ENCODE measurements at regions not wholly inside any gene's neighbourhood (a gene's known extent, or its start where the extent isn't known, plus 50 kb on each side); places are given as distances from the start of the nearest gene placed in this dataset.
A peak's percentile ranks its signal among the peaks of the same experiment; 100 is the strongest.
"Not testable (repeated sequence)": the region's sequence is repeated elsewhere in the genome, so short reads cannot be mapped to it uniquely, and the experiment has no call there.

- no peak for DNase-seq
Measured at GRCh38 chr4:92014067-92014466, 289.7 kb upstream of the GRID2 start.

- no peak for DNase-seq
Measured at GRCh38 chr4:92021203-92021602, 282.6 kb upstream of the GRID2 start.

DNA sequence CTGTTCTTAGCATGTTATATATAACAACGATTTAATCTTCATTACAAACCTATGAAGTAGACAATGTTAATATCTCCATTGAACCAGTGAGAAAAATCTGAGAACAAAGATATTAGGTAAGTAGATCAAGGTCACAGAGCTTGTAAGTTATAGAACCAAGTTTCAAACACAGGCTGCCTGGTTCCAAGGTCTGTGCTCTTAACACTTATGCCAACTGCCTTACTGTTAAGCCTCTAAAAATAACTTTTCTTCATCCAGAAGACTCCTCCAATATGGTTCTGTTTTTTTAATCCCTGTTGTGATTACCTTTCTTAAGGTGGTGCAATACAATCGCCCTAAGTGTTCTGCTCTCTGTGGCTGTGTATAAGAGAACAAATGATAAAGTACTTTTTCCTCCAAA, 282.0 kb upstream of the GRID2 start:
- no peak for DNase-seq

DNA sequence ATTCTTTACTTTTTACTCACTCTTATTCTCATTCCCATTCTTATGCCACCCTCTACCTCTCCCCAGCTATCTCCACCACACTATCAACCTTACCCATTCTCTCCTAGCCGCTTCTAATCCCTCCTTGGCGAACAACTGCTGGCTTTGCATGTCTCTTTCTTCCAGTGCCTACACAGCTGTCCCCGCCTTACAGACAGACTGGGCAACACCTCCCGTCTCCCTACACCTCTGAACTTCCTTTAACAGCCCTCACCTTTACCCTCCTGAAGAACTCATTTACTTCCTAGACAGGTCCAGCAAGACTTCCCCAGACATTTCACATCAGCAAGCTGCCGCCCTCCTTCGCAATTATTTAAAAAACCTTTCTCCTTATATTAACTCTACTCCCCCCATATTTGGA, 274.9 kb upstream of the GRID2 start:
- DNase-seq, result not testable (repeated sequence)

GRCh38 chr4:92031825-92032224, 271.9 kb upstream of the GRID2 start:
- DNase-seq, result no peak

DNA sequence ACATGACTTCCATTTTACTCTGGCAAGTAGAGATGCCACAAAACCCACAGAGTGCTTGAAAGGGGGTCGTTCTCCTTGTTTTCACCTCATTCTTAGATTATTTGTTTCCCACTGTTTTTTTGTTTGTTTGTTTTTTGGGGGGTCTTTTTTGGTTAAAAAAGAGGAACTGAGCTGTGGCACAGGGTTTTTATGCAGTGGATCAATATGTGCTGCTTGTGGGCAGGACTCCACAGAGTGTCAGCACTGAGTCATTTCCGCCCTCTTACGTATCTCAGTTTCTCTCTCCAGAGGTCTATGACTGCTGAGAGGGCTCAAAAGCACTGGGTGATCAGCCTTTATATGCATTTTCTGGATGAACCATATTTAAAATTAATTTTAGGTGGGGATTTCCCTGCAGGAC, 268.1 kb upstream of the GRID2 start:
- DNase-seq, result no peak

DNA sequence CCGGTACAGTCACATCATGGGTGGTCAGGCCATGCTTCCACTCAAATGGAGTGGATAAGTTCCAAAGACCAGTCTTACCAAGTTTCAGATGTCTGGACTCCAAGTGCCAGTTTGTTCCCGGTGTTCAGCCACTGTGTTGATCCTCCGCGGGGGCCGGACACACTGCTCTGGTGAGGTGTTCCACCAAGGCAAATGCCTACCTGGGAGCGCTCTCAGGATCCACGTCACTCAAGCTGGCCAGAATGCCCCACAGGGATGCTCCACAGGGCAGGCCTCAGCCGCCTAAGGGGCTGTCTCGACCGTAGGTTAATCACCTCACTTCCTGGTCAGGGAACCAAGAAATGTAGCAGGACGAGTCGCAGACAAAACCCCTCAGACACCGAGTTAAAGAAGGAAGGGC, 258.0 kb upstream of the GRID2 start:
- DNase-seq, result no peak

GRCh38 chr4:92047209-92047875, 256.4 kb upstream of the GRID2 start:
- no peak for DNase-seq

DNA sequence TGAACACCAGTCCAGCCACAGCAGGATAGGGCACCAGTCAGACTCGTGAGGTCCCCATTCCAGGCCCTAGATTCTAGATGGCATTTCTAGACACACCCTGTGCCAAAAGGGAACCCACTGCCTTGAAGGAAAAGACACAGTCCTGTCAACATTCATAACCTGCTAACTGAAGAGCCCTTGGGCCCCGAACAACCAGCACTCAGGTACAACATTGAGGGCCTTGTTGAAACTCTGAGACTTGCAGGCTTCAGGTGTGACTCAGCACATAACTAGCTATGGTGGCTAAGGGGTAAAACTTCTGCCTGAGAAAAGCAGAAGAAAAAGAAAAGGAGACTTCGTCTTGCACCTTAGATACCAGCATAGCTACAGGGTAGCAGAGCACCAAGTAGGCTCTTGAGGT, 252.9 kb upstream of the GRID2 start:
- DNase-seq, result no peak

DNA sequence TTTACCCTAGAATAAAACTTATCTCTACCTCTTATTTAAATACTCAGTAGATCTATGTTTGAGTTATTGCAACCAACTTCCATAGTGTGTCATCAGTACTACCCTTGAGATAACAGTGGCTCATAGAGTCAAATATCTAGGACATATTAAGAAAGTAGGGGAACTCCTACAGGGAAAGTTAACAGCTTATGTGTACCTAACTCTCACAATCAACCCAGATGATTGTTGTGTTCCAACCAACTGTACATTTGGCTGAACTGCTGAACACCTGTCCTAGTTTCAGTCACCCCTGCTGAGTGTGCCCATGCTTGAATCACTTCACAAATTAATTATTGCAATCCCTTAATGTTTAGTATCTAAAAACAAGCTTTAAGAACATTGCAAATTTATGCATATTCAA, 244.2 kb upstream of the GRID2 start:
- DNase-seq, result no peak

DNA sequence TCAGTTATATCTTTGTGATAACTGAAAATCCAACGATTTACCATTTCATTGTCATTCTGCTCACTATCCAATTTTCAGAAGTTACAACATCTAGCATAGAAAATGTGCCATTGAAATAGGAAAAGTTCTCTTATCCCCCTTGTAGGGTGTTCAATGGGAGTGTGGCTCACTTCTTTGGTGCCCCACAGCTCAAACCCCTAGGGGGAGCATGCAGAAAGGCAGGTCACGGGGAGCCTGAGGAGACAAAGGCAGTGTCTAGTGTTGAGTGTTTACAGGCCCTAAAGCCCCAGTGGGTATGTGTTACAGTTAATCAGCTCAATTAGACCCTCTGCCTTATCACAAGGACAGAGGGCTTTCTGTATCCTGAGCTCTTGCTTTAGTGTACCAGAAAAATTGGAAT, 243.4 kb upstream of the GRID2 start:
- DNase-seq, result no peak

- DNase-seq, result no peak
Measured at GRCh38 chr4:92064574-92064973, 239.2 kb upstream of the GRID2 start.

DNA sequence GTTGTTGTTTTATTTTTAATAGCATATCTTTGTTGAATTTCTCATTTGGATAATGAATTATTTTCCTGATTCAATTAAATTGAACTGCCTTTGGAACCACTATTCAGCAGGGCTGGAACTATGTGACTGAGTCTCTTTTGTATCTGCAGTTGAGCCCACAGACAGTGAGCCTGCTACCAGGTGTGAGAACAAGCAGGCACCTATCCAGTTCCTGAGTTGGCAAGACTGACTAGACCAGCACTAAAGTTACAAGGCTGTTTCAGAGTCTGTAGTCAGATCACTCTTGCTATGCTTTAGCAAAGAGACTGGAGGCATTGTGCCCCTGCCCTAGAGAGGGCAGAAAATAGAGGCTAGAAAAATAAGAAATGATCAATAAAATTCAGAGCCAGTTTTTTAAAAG, 237.3 kb upstream of the GRID2 start:
- DNase-seq, result no peak

- DNase-seq, result no peak
Measured at GRCh38 chr4:92071587-92071986, 232.2 kb upstream of the GRID2 start.

GRCh38 chr4:92074839-92075238, 228.9 kb upstream of the GRID2 start:
- DNase-seq, result no peak

DNA sequence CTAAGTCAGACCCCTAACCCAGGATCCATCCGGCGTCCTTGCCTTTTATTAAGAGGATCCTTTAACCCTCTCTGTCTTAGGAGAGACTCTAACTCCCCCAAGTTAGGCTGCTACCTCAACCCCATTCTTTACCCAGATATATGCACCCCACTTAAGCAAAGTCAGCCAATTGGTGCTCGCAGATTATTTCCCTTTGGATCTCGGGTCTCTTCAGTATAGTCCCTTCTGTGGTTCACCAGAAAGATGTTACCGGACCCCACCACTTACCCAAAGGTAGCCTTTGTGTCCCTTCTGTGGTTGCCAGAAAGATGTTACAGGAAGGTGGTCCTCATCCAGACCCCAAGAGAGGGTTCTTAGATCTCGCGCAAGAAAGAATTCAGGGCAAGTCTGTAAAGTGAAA, 212.9 kb upstream of the GRID2 start:
- DNase-seq, result no peak

GRCh38 chr4:92091335-92091734, 212.4 kb upstream of the GRID2 start:
- no peak for DNase-seq

GRCh38 chr4:92099861-92100260, 203.9 kb upstream of the GRID2 start:
- no peak for DNase-seq

GRCh38 chr4:92100975-92101374, 202.8 kb upstream of the GRID2 start:
- peak; percentile 13 for DNase-seq

- no peak for DNase-seq
Measured at GRCh38 chr4:92101737-92102172, 202.0 kb upstream of the GRID2 start.

DNA sequence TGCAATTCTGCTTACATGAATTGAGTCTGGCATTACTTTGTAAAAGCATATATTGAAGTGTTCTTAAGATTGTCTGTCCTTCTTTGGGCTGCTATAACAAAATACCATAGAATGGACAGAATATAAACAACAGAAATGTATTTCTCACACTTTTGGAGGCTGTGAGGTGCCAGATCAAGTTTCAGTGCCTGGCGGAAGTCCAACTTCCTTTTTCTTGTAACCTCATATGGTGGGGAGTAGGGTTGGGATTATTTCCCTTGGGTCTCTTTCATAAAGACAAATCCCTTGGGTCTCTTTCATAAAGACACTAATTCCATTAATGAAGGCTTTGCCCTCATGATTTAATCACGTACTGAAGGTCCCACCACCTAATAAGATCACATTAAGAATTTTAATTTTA, 199.3 kb upstream of the GRID2 start:
- DNase-seq, result no peak

DNA sequence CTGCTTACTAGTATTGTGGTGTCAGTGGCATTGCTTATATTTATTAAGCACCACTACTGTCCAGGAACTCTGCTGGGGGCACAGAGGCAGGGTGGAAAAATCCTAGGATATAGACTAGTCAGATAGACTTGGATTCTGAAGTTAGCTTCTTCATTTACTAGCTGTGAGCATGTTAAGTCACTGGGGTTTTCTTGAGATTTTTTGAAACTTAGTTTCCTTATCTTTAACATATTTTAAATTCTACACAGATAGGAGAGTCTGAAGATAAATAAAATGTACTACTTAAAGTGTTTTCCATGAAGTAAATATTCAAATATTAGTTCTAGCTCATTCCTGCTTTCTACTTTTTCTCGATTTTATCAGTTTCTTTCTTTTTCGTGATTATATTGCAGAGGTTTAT, 196.9 kb upstream of the GRID2 start:
- no peak for DNase-seq

- no peak for DNase-seq
Measured at GRCh38 chr4:92111493-92111892, 192.3 kb upstream of the GRID2 start.

- DNase-seq, result no peak
Measured at GRCh38 chr4:92112805-92113204, 191.0 kb upstream of the GRID2 start.

- no peak for DNase-seq
Measured at GRCh38 chr4:92120810-92121498, 182.8 kb upstream of the GRID2 start.
